ENCODE measurements at regions not wholly inside any gene's neighbourhood (a gene's known extent, or its start where the extent isn't known, plus 50 kb on each side); places are given as distances from the start of the nearest gene placed in this dataset.

- H3K9me3 ChIP-seq (ENCODE audit: control insufficient read depth in 5 of 5, low read length in 5 of 5), result peaks cover 11 to 19% (median 17%) of the 10 kb centered on the region in 5 donors
- H3K27ac ChIP-seq (ENCODE audit: low read depth, low read length), result no peak overlapping the region
- no peak overlapping the region for H3K9ac ChIP-seq (ENCODE audit: low read length in 5 of 5)
- H3K4me1 ChIP-seq (ENCODE audit: control insufficient read depth in 5 of 5, insufficient read depth in 5 of 5, low read length in 5 of 5), result no peaks in the 10 kb centered on the region
- H3K36me3 ChIP-seq (ENCODE audit: control insufficient read depth in 5 of 5, insufficient read depth in 5 of 5, low read length in 5 of 5), result no peaks in the 10 kb centered on the region
- H3K4me3 ChIP-seq (ENCODE audit: low read depth in 1 of 5, low read length in 5 of 5), result no peak overlapping the region
- H3K27me3 ChIP-seq (ENCODE audit: control insufficient read depth in 5 of 5, insufficient read depth in 4 of 5, low read length in 5 of 5), result peaks cover 0 to 3% (median 0%) of the 10 kb centered on the region in 5 donors
Measured at GRCh38 chr1:229812693-229813092, 186.6 kb downstream of the URB2 start.

- Histone ChIP-seq H3K27ac (ENCODE audit: low read depth, low read length) (no peak overlapping the region), H3K4me1 (ENCODE audit: control insufficient read depth in 5 of 5, insufficient read depth in 5 of 5, low read length in 5 of 5) (no peaks in the 10 kb centered on the region), H3K36me3 (ENCODE audit: control insufficient read depth in 5 of 5, insufficient read depth in 5 of 5, low read length in 5 of 5) (no peaks in the 10 kb centered on the region), H3K9ac (ENCODE audit: low read length in 5 of 5) (no peak overlapping the region), H3K9me3 (ENCODE audit: control insufficient read depth in 5 of 5, low read length in 5 of 5) (peaks cover 3 to 11% (median 6%) of the 10 kb centered on the region in 5 donors), H3K27me3 (ENCODE audit: control insufficient read depth in 5 of 5, insufficient read depth in 4 of 5, low read length in 5 of 5) (peaks cover 0 to 3% (median 0%) of the 10 kb centered on the region in 5 donors), H3K4me3 (ENCODE audit: low read depth in 1 of 5, low read length in 5 of 5) (no peak overlapping the region)
Measured at GRCh38 chr1:229815076-229815475, 189.0 kb downstream of the URB2 start.

- no peaks in the 10 kb centered on the region for H3K36me3 ChIP-seq (ENCODE audit: control insufficient read depth in 5 of 5, insufficient read depth in 5 of 5, low read length in 5 of 5)
Measured at GRCh38 chr1:229815961-229816360, 189.9 kb downstream of the URB2 start.

GRCh38 chr1:229817936-229818335 is 191.9 kb downstream of the URB2 start:
- no peaks in the 10 kb centered on the region for H3K4me1 ChIP-seq (ENCODE audit: control insufficient read depth in 5 of 5, insufficient read depth in 5 of 5, low read length in 5 of 5)
- H3K27me3 ChIP-seq (ENCODE audit: control insufficient read depth in 5 of 5, insufficient read depth in 4 of 5, low read length in 5 of 5), result peaks cover 0 to 3% (median 0%) of the 10 kb centered on the region in 5 donors
- H3K36me3 ChIP-seq (ENCODE audit: control insufficient read depth in 5 of 5, insufficient read depth in 5 of 5, low read length in 5 of 5), result no peaks in the 10 kb centered on the region
- H3K27ac ChIP-seq (ENCODE audit: low read depth, low read length), result no peak overlapping the region
- peaks cover 0 to 3% (median 0%) of the 10 kb centered on the region in 5 donors for H3K9me3 ChIP-seq (ENCODE audit: control insufficient read depth in 5 of 5, low read length in 5 of 5)
- no peak overlapping the region for H3K9ac ChIP-seq (ENCODE audit: low read length in 5 of 5)
- no peak overlapping the region for H3K4me3 ChIP-seq (ENCODE audit: low read depth in 1 of 5, low read length in 5 of 5)

More at GRCh38 chr1:229815961-229816360, 189.9 kb downstream of the URB2 start:
- Histone ChIP-seq H3K4me3 (ENCODE audit: low read depth in 1 of 5, low read length in 5 of 5) (no peak overlapping the region), H3K9ac (ENCODE audit: low read length in 5 of 5) (no peak overlapping the region), H3K4me1 (ENCODE audit: control insufficient read depth in 5 of 5, insufficient read depth in 5 of 5, low read length in 5 of 5) (no peaks in the 10 kb centered on the region), H3K27ac (ENCODE audit: low read depth, low read length) (no peak overlapping the region), H3K27me3 (ENCODE audit: control insufficient read depth in 5 of 5, insufficient read depth in 4 of 5, low read length in 5 of 5) (peaks cover 0 to 3% (median 0%) of the 10 kb centered on the region in 5 donors), H3K9me3 (ENCODE audit: control insufficient read depth in 5 of 5, low read length in 5 of 5) (peaks cover 0 to 3% (median 0%) of the 10 kb centered on the region in 5 donors)

GRCh38 chr1:229819091-229819490 is 193.0 kb downstream of the URB2 start:
- Histone ChIP-seq H3K9ac (ENCODE audit: low read length in 5 of 5) (no peak overlapping the region), H3K36me3 (ENCODE audit: control insufficient read depth in 5 of 5, insufficient read depth in 5 of 5, low read length in 5 of 5) (no peaks in the 10 kb centered on the region), H3K4me3 (ENCODE audit: low read depth in 1 of 5, low read length in 5 of 5) (no peak overlapping the region), H3K27me3 (ENCODE audit: control insufficient read depth in 5 of 5, insufficient read depth in 4 of 5, low read length in 5 of 5) (peaks cover 0 to 3% (median 0%) of the 10 kb centered on the region in 5 donors), H3K27ac (ENCODE audit: low read depth, low read length) (no peak overlapping the region), H3K4me1 (ENCODE audit: control insufficient read depth in 5 of 5, insufficient read depth in 5 of 5, low read length in 5 of 5) (no peaks in the 10 kb centered on the region), H3K9me3 (ENCODE audit: control insufficient read depth in 5 of 5, low read length in 5 of 5) (peaks cover 0 to 3% (median 0%) of the 10 kb centered on the region in 5 donors)

- no peak overlapping the region for H3K27ac ChIP-seq (ENCODE audit: low read depth, low read length)
- no peaks in the 10 kb centered on the region for H3K27me3 ChIP-seq (ENCODE audit: control insufficient read depth in 5 of 5, insufficient read depth in 4 of 5, low read length in 5 of 5)
- no peak overlapping the region for H3K4me3 ChIP-seq (ENCODE audit: low read depth in 1 of 5, low read length in 5 of 5)
Measured at GRCh38 chr1:229822026-229822425, 196.0 kb downstream of the URB2 start.

GRCh38 chr1:229825042-229825441 is 199.0 kb downstream of the URB2 start:
- Histone ChIP-seq H3K4me1 (ENCODE audit: control insufficient read depth in 5 of 5, insufficient read depth in 5 of 5, low read length in 5 of 5) (no peaks in the 10 kb centered on the region), H3K27ac (ENCODE audit: low read depth, low read length) (no peak overlapping the region), H3K27me3 (ENCODE audit: control insufficient read depth in 5 of 5, insufficient read depth in 4 of 5, low read length in 5 of 5) (no peaks in the 10 kb centered on the region), H3K4me3 (ENCODE audit: low read depth in 1 of 5, low read length in 5 of 5) (no peak overlapping the region), H3K36me3 (ENCODE audit: control insufficient read depth in 5 of 5, insufficient read depth in 5 of 5, low read length in 5 of 5) (no peaks in the 10 kb centered on the region), H3K9ac (ENCODE audit: low read length in 5 of 5) (no peak overlapping the region), H3K9me3 (ENCODE audit: control insufficient read depth in 5 of 5, low read length in 5 of 5) (peaks cover 0 to 6% (median 0%) of the 10 kb centered on the region in 5 donors)

More at GRCh38 chr1:229822026-229822425, 196.0 kb downstream of the URB2 start:
- Histone ChIP-seq H3K9ac (ENCODE audit: low read length in 5 of 5) (no peak overlapping the region), H3K9me3 (ENCODE audit: control insufficient read depth in 5 of 5, low read length in 5 of 5) (peaks cover 0 to 6% (median 0%) of the 10 kb centered on the region in 5 donors), H3K36me3 (ENCODE audit: control insufficient read depth in 5 of 5, insufficient read depth in 5 of 5, low read length in 5 of 5) (no peaks in the 10 kb centered on the region), H3K4me1 (ENCODE audit: control insufficient read depth in 5 of 5, insufficient read depth in 5 of 5, low read length in 5 of 5) (no peaks in the 10 kb centered on the region)

GRCh38 chr1:229828461-229828860 is 202.4 kb downstream of the URB2 start:
- peaks cover 0 to 4% (median 0%) of the 10 kb centered on the region in 5 donors for H3K27me3 ChIP-seq (ENCODE audit: control insufficient read depth in 5 of 5, insufficient read depth in 4 of 5, low read length in 5 of 5)

GRCh38 chr1:229832695-229833094 is 206.6 kb downstream of the URB2 start:
- Histone ChIP-seq H3K27ac (ENCODE audit: low read depth, low read length) (no peak overlapping the region), H3K9ac (ENCODE audit: low read length in 5 of 5) (no peak overlapping the region), H3K4me1 (ENCODE audit: control insufficient read depth in 5 of 5, insufficient read depth in 5 of 5, low read length in 5 of 5) (peaks cover 0 to 4% (median 0%) of the 10 kb centered on the region in 5 donors), H3K4me3 (ENCODE audit: low read depth in 1 of 5, low read length in 5 of 5) (no peak overlapping the region), H3K27me3 (ENCODE audit: control insufficient read depth in 5 of 5, insufficient read depth in 4 of 5, low read length in 5 of 5) (peaks cover 0 to 6% (median 4%) of the 10 kb centered on the region in 5 donors), H3K36me3 (ENCODE audit: control insufficient read depth in 5 of 5, insufficient read depth in 5 of 5, low read length in 5 of 5) (no peaks in the 10 kb centered on the region), H3K9me3 (ENCODE audit: control insufficient read depth in 5 of 5, low read length in 5 of 5) (no peaks in the 10 kb centered on the region)

More at GRCh38 chr1:229828461-229828860, 202.4 kb downstream of the URB2 start:
- no peaks in the 10 kb centered on the region for H3K36me3 ChIP-seq (ENCODE audit: control insufficient read depth in 5 of 5, insufficient read depth in 5 of 5, low read length in 5 of 5)
- peaks cover 0 to 4% (median 0%) of the 10 kb centered on the region in 5 donors for H3K4me1 ChIP-seq (ENCODE audit: control insufficient read depth in 5 of 5, insufficient read depth in 5 of 5, low read length in 5 of 5)
- no peak overlapping the region for H3K4me3 ChIP-seq (ENCODE audit: low read depth in 1 of 5, low read length in 5 of 5)
- no peak overlapping the region for H3K27ac ChIP-seq (ENCODE audit: low read depth, low read length)
- no peak overlapping the region for H3K9ac ChIP-seq (ENCODE audit: low read length in 5 of 5)
- H3K9me3 ChIP-seq (ENCODE audit: control insufficient read depth in 5 of 5, low read length in 5 of 5), result peaks cover 0 to 6% (median 0%) of the 10 kb centered on the region in 5 donors

- Histone ChIP-seq H3K27ac (ENCODE audit: low read depth, low read length) (no peak overlapping the region), H3K4me1 (ENCODE audit: control insufficient read depth in 5 of 5, insufficient read depth in 5 of 5, low read length in 5 of 5) (peaks cover 0 to 4% (median 0%) of the 10 kb centered on the region in 5 donors), H3K4me3 (ENCODE audit: low read depth in 1 of 5, low read length in 5 of 5) (no peak overlapping the region), H3K36me3 (ENCODE audit: control insufficient read depth in 5 of 5, insufficient read depth in 5 of 5, low read length in 5 of 5) (no peaks in the 10 kb centered on the region), H3K27me3 (ENCODE audit: control insufficient read depth in 5 of 5, insufficient read depth in 4 of 5, low read length in 5 of 5) (peaks cover 0 to 6% (median 4%) of the 10 kb centered on the region in 5 donors), H3K9me3 (ENCODE audit: control insufficient read depth in 5 of 5, low read length in 5 of 5) (no peaks in the 10 kb centered on the region), H3K9ac (ENCODE audit: low read length in 5 of 5) (no peak overlapping the region)
Measured at GRCh38 chr1:229834230-229834629, 208.2 kb downstream of the URB2 start.
